Stimulated activated CD4-positive, alpha-beta T cell treated with anti-CD3 and anti-CD28 coated beads, TNF-alpha, amount 100 ng/mL, for 4 hours (primary cell): ENCODE measurements at regions not wholly inside any gene's neighbourhood (a gene's known extent, or its start where the extent isn't known, plus 50 kb on each side); places are given as distances from the start of the nearest gene placed in this dataset.

ENCODE experiments used
- DNase-seq, 3 experiments: peaks; one replicate each; pipeline ENCODE4 v3.0.0-alpha.2; 2020; ENCODE audit warnings: low read depth in 3 of 3

DNA sequence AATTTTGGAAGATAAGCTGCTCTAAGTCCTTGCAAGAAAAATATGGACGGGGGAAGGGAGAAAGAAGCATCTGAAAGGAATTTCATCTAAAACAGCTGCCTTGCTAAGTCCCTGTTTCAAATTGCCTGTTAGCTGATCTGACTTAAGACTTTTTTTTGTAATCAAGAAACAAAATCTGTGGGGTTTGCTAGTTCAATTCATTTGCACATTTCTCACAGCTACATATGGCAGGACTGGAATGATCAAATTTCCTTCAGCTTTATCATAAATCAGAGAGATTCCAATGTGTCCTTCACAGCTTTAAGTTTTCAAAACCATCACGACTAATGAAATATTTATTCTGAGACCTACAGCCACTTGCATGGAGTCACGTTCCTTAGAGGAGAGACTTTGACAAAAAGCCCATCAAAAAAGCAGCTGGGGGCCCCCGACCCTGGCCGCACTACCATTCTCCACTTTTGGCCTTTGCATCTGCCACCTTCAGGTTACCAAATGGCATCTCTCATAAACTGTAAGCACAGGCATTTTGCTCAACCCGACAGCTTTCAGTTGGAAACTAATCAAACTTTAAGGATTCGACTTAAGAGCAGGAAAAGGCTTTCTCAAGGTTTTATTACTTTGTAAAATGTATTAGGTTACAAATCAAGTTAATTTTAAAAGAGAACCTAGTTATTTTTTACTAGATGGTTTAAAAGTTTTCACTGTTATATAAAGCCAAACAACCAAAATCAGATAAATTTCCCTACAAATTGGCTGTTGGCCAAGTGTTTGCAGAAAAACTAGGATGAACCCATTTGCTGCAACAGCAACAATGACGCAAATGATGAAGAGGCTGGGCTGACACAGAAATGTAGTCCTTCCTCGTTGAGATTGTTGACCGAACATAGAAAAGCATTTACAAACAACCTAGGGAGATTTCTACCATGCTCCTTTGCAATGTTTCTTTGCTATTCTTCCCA is 100.4 kb upstream of the RND3 start:
- DNase-seq: no peak

DNA sequence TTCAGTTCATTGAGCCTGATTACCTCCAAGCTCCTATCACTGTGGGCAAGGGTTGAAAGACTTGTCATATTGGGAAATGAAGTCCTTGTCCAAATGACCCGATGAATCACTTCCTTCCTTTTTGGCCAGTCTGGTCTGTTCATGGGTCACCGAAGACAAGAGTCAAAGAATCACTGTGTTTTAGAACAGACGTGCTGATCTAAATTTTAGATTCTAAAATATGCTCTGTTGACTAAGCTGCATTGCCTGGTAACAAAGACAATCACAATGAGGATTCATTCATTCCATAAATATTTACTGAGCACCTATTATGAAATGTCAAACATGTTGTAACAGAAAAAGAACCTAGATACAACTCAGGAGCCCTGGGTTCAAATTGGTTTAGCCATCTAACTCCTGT is 99.4 kb upstream of the RND3 start:
- no peak for DNase-seq

DNA sequence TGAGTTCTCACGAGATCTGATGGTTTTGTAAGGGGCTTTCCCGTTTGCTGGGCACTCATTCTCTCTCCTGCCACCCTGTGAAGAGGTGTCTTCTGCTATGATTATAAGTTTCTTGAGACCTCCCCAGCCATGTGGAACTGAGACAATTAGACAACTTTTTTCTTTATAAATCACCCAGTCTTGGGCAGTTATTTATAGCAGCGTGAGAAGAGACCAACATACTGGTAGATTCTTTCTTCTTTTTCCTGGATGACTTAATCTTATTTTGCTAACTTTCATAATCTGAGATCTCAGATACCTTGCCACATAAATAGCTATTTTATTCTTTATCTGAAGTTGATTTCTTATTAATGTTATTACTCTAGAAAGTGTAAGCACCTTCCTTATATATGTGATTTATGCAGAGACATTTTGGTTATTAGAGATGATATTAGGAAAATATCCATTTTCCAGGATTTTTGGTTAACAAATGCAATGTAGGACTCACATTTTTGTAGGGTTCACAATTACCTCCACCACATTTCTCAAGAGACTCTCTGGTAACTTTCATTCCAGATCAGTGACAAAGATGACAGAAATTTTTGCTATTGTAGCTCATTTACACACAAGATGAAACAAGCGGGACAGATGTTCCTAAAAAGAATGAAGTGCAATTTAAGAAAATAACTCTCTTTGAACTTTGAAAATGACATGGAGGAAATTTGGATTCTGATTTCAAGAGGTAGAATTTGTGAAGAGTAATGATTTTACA is 97.9 kb upstream of the RND3 start:
- DNase-seq: no peak

DNA sequence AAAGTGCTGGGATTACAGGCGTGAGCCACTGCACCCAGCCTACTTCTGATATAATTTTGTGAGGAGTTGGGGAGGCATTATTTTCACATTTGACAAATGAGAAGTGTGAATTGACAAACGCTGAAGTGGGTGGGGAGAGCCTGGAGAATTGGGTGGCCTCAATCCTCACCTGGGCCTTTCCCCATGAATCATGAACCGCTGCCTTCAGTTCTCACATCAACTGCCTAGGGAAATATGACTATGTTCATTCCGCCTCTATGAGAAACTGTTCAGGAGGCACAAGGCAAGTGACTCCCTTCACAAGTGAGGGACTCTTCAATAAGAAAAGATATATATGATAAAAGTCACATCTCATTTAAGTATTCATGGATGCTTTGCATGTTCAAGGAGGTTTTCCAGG is 96.6 kb upstream of the RND3 start:
- DNase-seq: no peak

DNA sequence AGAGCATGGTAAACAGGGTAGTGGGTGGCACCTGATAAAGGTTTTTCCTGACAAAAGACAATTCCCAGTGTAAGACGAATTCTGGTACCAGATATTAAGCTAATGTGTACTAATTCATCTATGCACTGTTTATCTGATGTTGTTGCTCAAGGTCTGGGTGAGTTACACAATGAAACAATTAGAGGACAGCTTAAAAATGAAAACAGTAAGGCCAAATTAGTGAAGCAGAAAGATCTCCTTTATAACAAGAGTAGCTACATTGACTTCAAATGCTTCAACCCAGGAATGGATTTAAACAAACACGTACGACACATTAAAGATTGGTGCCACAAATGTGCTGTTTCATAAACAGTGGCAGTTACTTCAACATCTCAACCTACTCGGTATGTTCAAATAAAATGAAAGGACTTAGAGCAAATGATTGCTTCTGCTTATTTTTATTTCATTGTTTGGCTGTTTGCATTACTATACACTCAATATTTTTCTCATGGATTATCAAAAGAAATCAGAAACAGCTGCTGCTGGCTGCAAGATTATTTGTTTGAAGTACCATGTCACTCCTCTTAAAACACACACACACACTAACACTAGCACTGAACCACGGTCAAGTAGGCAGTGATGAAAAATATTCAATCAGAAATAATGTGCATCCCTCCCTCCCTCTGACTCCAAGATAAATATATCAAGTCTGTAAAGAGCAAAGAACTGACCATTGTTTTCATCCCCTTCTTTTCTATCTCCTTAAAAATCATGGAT is 94.4 kb upstream of the RND3 start:
- DNase-seq: no peak

DNA sequence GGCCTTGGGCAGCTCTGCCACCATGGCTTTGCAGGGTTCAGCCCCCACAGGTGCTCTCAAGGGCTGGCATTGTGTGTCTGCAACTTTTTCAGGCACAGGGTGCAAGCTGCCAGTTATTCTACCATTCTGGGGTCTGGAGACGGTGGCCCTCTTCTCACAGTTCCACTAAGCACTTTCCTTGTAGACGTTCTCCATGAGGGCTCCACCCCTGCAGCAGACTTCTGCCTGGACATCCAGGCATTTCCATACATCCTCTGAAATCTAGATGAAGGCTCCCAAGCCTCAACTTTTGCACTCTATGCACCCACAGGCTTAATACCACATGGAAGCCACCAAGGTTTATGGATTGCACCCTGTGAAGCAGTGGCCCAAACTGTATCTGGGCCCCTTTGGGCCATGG is 91.0 kb upstream of the RND3 start:
- DNase-seq: no peak

DNA sequence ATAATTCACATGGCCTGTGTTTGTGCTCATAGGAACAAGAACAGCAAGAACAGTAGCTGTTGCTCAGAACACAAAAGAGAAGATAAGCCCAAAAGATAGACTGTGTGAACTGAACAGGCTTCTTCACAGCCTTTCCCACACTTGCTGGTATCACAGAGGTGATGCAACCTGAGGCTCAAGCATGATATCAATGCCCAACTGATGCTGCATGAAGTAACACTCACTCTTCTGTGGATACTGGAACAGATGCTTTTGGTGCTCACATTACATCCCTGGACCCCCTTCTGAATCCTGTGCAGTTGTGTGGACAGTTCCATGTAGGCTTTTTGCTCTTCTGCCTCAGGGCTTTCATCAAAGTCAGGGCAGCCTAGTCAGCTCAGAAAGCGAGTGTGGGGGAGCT is 88.4 kb upstream of the RND3 start:
- DNase-seq: no peak

DNA sequence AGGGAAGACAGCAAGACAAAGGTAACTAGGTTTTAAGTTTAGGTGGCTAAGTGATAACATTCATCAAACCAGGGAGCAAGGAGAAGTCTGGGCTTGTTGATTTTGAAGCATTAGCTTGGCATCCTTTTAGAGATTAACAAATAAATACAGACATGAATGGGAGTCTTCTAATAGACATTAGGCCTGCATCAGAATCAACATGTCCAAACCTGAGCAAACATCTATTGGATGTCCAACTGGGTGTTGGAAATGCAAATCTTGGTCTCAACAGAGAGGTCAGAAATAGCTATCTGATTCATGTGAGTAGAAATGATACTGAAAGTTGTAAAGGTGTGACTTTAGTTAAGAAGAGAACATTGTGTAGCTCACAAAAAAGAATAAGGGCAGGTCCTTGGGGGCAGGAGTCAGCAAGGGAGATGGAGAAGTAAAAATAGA is 85.5 kb upstream of the RND3 start:
- no peak for DNase-seq

DNA sequence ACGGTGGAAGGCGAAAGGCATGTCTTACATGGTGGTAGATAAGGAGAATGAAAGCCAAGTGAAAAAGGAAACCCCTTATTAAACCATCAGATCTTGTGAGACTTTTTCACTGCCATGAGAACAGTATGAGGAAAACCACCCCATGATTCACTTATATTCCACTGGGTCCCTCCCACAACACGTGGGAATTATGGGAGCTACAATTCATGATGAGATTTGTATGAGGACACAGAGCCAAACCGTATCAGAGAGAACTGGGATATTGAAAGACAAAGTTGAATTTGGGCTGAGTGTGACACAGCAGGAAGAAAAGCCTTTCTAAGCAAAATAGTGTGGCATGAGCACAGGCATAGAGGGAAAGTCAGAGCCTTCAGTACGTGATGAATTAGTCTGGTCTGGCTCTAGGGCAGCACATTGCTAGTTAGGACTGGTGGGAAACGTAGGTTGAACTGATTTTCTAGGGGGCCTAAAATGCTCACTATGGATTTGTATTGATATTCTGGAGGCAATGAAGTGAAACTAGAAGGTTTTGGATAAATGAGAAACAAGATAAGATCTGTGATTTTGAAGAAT is 84.8 kb upstream of the RND3 start:
- no peak for DNase-seq

DNA sequence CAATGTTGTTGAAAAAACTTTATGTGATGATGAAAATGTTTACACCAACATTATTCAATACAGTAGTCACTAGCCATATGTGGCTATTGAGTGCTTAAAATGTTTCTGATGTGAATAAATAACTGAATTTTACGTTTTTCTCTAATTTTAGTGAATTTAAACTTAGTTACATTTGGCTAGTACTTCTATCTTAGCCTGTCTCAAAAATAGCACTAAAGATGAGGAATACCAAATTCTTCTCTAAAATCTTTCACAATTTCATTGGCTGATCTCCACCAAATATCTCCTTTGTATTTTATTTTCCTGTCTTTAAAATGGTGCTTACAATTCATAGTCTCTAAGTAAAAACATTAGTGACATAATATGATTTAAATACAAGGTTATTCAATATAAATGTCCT is 83.7 kb upstream of the RND3 start:
- no peak for DNase-seq

DNA sequence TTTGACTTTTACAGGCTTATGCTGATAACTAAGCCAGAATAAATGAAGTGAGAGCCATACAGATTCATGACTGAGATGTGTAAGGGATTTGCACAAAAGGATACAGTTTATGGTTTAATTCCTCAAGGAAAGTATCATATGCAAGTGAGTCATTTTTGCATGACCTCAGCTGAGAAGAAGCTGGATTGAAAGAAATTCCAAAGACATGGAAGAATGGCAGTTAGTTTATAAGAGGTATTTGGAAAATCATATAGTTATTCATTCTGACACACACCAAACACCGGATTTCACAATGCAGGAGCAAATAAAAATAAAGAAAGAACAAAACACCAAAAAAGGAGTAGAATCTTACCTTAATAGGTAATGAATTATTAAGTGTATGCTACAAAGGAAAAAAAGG is 83.2 kb upstream of the RND3 start:
- no peak for DNase-seq

DNA sequence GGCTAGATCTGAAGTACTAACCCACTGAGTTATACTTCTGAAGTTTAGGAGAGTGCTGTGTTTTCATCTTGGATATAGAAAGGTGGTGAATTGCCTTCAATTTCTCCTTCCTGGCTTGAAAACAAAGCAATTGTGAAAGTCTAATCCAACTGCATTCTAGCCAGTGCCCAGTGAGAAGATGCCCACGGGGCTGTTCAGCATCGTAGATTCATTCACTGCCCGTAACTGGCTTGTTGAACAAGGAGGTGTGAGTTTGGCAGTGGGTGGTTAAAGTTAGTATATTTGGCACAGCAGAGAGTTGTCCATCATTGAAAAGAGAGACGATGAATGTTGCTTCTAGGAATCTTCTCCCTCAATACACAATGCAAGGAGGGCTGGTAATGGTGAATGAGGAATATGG is 82.3 kb upstream of the RND3 start:
- DNase-seq: no peak

DNA sequence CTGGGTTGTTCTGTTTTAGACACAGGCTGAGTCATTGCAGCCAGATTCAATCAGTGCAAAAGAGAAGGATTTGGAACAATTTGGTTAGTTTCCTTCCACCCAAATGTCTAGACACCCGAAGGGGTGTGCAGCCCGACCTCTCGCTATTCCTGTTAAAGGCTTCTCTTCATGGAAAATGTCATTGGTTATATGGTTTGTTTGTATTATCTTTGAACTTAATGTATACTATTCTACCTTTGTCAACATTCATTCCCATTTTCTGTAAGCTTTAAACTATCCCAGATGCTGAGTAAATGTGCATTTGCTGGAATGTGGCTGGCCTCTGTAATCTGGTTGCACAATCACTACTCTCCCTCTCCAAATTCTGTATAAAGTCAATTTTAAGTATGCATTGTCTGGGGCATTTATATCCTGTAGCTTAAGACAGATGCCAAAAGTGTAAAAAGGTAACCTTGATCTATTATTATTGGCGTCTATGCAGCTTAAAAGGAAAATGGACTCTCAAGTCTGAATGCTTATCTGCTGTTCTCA is 80.4 kb upstream of the RND3 start:
- no peak for DNase-seq

DNA sequence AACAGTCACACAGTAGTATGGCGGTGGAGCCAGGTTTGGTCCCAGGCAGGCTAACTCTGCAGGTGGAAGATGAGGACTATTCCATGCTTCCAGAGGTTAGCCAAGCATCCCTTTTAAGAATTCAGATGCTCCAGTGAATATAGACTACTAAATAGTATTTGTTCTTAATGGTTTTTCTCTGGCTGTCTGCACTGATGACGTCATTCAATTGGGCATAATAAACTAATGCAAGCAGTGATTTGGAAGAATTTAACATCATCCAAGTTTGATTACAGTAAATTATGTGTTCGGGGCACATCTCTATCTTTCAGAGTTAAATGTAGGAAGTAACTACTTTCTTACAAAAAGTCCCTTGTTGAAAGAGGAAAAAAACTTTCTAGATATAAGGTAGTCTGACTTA is 78.8 kb upstream of the RND3 start:
- DNase-seq: no peak

DNA sequence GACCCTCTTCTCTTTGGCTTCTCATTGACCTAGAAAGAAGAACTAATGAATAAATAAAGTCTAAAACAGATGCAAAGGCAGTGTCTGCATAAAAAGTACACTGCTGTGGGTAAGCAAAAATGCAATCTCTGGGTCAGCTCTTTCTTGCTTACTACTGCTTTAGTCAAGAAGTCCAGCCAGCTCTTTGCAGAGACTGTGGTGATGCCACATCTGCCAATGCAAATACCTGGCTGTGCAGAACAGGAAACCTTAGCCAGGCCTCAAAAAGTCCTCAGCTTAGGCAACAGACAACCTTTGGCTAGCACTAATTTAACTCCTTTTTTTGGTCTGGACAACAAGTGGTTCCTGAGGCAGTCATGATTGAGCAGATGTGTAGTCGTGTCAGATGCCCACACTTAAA is 73.6 kb upstream of the RND3 start:
- no peak for DNase-seq

DNA sequence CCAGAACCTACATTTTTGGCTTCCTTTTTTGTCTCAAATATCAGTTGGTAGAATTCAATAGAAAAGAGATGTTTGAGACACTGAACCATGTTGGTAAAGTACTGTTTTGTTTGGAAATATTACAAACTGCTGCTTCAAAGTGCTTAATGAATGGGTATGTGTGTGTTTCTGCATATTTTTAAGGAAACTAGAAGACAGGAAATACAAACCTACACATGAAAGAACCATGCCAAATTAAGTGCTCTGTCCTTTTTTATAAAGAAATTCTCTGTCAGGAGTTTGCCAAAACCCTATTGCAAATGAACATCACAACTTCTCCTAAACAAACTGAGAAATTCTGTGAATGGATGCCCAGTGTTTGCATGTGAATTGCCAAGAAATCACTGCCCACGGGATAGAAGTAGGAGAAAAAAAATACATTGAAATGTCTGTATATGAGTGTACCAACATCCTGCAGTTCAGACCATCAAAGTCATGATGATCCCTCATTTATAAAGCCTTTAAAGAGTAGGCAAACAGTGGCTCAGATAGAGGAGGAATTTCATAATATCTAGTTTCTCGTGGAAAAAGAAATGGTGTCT is 69.6 kb upstream of the RND3 start:
- no peak for DNase-seq

DNA sequence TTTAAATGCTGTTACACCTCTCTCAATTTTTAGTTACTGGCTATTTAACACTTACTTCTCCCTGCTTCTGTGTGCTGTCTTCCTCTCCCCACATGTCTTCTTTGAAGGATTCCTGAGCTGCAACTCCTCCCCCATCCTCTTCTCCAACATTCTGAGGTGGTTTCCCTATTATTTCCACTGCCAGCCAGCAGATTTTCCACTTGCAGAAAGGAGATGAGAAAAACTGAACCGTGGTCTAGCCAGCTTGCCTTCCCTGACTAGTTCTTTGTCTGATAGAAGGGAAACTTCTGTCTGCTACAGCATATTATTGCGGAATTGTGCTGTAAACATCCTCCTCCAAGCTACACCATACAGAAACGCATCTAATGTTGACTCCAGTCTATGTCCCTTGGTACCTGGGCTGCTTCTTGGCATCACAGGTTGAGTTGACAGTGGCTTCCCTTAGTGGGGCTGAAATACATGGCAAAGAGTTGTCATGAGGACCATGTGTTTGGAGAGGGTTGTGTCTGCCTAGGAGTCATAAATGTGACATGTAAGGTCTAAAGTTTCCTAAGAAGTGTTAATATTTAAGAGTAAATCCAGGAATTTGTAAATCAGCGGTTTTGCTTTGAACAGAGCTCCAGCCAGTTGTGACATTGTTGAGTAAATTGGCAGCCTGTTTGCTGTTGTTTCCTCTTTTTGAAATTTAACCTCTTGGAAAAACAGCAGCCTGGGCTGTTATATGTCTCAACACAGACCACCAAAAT is 68.3 kb upstream of the RND3 start:
- no peak for DNase-seq

DNA sequence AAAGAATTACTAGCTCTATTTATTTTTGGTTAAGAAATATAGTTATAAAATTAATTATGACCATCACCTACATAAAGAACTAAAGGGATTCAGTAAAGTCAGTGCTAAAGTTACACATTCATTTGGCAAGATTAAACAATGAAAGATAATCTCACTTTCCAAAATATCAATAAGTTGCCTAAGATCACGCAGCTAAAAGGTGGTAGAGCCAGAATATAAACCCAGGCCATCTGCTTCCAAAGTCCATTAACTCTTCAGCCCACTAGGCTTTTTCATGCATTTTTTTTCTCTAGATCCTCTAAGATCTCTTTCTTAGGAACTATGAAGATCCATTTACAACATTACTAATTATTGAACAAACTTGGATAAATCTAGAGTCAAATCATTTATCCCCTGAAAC is 66.6 kb upstream of the RND3 start:
- no peak for DNase-seq

DNA sequence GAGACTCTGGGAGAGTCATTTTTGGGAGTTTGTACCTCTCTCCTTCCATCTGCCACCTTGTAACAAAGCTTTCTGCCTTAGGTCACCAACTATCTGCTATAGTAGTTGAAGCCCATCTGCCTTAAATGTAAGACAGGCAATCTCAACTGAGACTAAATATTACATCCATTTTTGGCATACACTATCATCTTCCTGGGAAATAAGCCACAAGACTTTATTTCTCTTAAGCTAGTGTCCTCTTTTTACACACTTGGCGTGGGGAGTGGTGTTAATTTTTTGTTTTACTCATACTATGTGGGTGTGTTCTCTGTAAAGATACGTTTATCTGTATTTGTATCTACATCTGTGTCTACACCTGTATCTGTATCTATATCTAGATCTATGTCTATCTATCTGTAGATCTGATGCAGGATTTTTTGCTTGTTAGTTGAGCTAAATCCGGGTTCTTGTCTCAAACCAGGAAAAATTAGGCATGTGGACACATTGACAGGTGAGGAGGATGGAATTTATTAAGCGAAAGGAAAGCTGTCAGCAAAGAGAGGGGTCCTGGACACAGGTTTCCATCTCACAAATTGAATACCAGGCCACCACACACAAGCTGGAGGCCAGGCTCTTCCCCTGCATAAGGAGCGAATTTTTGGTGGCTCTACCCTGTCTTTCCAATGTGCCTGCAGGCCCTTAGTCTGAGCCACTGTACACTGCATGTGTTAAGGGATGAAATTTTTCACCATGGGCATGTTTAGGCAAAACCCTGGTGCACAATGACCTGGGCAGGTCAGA is 64.8 kb upstream of the RND3 start:
- DNase-seq: no peak

DNA sequence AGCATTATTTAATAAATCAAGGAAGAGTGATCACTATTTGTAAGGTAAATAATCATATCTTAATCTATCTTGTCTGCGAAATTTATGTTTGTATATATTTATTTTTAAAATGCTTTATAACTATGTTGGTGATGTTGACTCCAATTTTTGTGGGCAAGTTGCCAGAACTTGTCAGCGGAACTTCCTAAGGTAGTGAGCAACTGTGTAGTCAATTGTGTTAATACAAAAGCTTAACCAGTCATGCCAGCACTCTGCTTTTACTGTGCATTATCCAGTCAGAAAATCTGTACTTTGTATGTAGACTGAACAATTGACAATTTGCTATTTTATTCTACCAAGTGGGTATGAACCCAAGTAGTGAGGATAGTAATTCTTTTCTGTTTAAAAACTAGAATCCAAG is 61.9 kb upstream of the RND3 start:
- DNase-seq: no peak
